ENCODE measurements at regions not wholly inside any gene's neighbourhood (a gene's known extent, or its start where the extent isn't known, plus 50 kb on each side); places are given as distances from the start of the nearest gene placed in this dataset.
A peak's percentile ranks its signal among the peaks of the same experiment; 100 is the strongest.
"Not testable (repeated sequence)": the region's sequence is repeated elsewhere in the genome, so short reads cannot be mapped to it uniquely, and the experiment has no call there.

GRCh38 chr4:85128246-85129204, 162.0 kb upstream of the WDFY3 start:
- Mint-ChIP-seq H3K27me3 (ENCODE audit: insufficient read depth, unreplicated experiment) (no peaks in the 10 kb centered on the region), H3K4me1 (ENCODE audit: low read depth, unreplicated experiment) (peaks cover 11% of the 10 kb centered on the region), H3K36me3 (ENCODE audit: insufficient read depth, unreplicated experiment) (no peaks in the 10 kb centered on the region), H3K4me3 (ENCODE audit: unreplicated experiment) (no peak overlapping the region), H3K9me3 (ENCODE audit: unreplicated experiment) (peaks cover 14% of the 10 kb centered on the region), H3K27ac (ENCODE audit: unreplicated experiment) (no peak overlapping the region)
- ChIA-PET POLR2A (no interaction called here), CTCF (interaction anchor here (1.1 kb wide), 1 partner anchor 44 kb away, joined by 3 read pairs; no protein-coding TSS in a partner anchor)
- peak in 1 of 2 experiments; percentile 16 for DNase-seq
- H3K4me3 ChIP-seq (ENCODE audit: low read depth, low read length), result no peak overlapping the region
- intact Hi-C loops (cut with micrococcal nuclease; ENCODE audit: unreplicated experiment), result no loop called here
- no TSS peak for BruUV-seq (replicated peaks)
- H3K36me3 ChIP-seq (ENCODE audit: control insufficient read depth, insufficient read depth, low read length), result no peaks in the 10 kb centered on the region; the same call in 1 of the 2 replicates
- peaks cover 11% of the 10 kb centered on the region for H3K4me1 ChIP-seq
- no peaks in the 10 kb centered on the region for H3K9me3 ChIP-seq
- TF ChIP-seq CTCF (IDR thresholded peaks at IDR 0.05; ENCODE audit: insufficient read depth in 1 of 2, low read depth in 1 of 2, low read length in 1 of 2, severe bottlenecking in 1 of 2, unreplicated experiment in 1 of 2), result no peak
- no peaks in the 10 kb centered on the region for H3K27me3 ChIP-seq (replicated peaks; ENCODE audit: control insufficient read depth, insufficient read depth, low read length)

- Mint-ChIP-seq H3K9me3 (ENCODE audit: unreplicated experiment) (peaks cover 14% of the 10 kb centered on the region), H3K4me1 (ENCODE audit: low read depth, unreplicated experiment) (peaks cover 11% of the 10 kb centered on the region)
- H3K9me3 ChIP-seq; H3K4me3 ChIP-seq (ENCODE audit: low read depth, low read length); H3K27me3 ChIP-seq (replicated peaks; ENCODE audit: control insufficient read depth, insufficient read depth, low read length); BruUV-seq (replicated peaks); H3K4me3 Mint-ChIP-seq (ENCODE audit: unreplicated experiment); H3K27ac Mint-ChIP-seq (ENCODE audit: unreplicated experiment); H3K36me3 Mint-ChIP-seq (ENCODE audit: insufficient read depth, unreplicated experiment); CTCF ChIA-PET; H3K27me3 Mint-ChIP-seq (ENCODE audit: insufficient read depth, unreplicated experiment); POLR2A ChIA-PET; H3K36me3 ChIP-seq (ENCODE audit: control insufficient read depth, insufficient read depth, low read length); intact Hi-C loops (cut with micrococcal nuclease; ENCODE audit: unreplicated experiment): not testable (repeated sequence)
- H3K4me1 ChIP-seq, result peaks cover 11% of the 10 kb centered on the region
- peak in 1 of 2 experiments; percentile 36 for DNase-seq
These were observed 163.1 kb upstream of the WDFY3 start for GRCh38 chr4:85129354-85130125.

- H3K4me3 Mint-ChIP-seq (ENCODE audit: unreplicated experiment), result no peak overlapping the region
- no peak for TF ChIP-seq CTCF (IDR thresholded peaks at IDR 0.05; ENCODE audit: insufficient read depth in 1 of 2, low read depth in 1 of 2, low read length in 1 of 2, severe bottlenecking in 1 of 2, unreplicated experiment in 1 of 2)
- H3K27me3 Mint-ChIP-seq (ENCODE audit: insufficient read depth, unreplicated experiment), result no peaks in the 10 kb centered on the region
- DNase-seq, result no peak
- ChIA-PET POLR2A (no interaction called here), CTCF (no interaction called here)
- Histone ChIP-seq H3K4me3 (ENCODE audit: low read depth, low read length) (no peak overlapping the region), H3K36me3 (ENCODE audit: control insufficient read depth, insufficient read depth, low read length) (no peaks in the 10 kb centered on the region; the same call in 1 of the 2 replicates), H3K9me3 (no peaks in the 10 kb centered on the region), H3K4me1 (peaks cover 11% of the 10 kb centered on the region), H3K27me3 (replicated peaks; ENCODE audit: control insufficient read depth, insufficient read depth, low read length) (no peaks in the 10 kb centered on the region)
- no TSS peak for BruUV-seq (replicated peaks)
- peaks cover 11% of the 10 kb centered on the region for H3K4me1 Mint-ChIP-seq (ENCODE audit: low read depth, unreplicated experiment)
- intact Hi-C loops (cut with micrococcal nuclease; ENCODE audit: unreplicated experiment), result no loop called here
- H3K36me3 Mint-ChIP-seq (ENCODE audit: insufficient read depth, unreplicated experiment), result no peaks in the 10 kb centered on the region
- peaks cover 14% of the 10 kb centered on the region for H3K9me3 Mint-ChIP-seq (ENCODE audit: unreplicated experiment)
- H3K27ac Mint-ChIP-seq (ENCODE audit: unreplicated experiment), result no peak overlapping the region
These were observed 165.6 kb upstream of the WDFY3 start for GRCh38 chr4:85132117-85132516.

All from Caco-2 (cell line).